Gastroesophageal sphincter (tissue), 3 donors: ENCODE measurements at regions not wholly inside any gene's neighbourhood (a gene's known extent, or its start where the extent isn't known, plus 50 kb on each side); places are given as distances from the start of the nearest gene placed in this dataset.

Experiments used
- EP300 ChIP-seq: sonication (generic); formaldehyde crosslinking; IDR thresholded peaks from one replicate; pipeline ENCODE4 v1.6.1; 2017; ENCODE audit warnings: antibody characterized with exemption, mild to moderate bottlenecking
- POLR2A ChIP-seq, 2 donors: fragments of 450-650 bp; IDR thresholded peaks; one replicate each; pipeline ENCODE4 v1.6.1; 2017; ENCODE audit warnings: antibody characterized with exemption in 2 of 2, mild to moderate bottlenecking in 2 of 2, moderate library complexity in 1 of 2
- TF ChIP-seq, protein P1 (sequence below), 4 experiments: fragments of 200-600 bp in 2 of 4; fragments of 450-650 bp in 2 of 4; sonication (generic) in 1 of 4; IDR thresholded peaks; one replicate each; pipeline ENCODE4 v1.5.1; 2017 to 2019; ENCODE audit warnings: antibody characterized with exemption in 4 of 4, mild to moderate bottlenecking in 2 of 4, moderate library complexity in 2 of 4

DNA sequence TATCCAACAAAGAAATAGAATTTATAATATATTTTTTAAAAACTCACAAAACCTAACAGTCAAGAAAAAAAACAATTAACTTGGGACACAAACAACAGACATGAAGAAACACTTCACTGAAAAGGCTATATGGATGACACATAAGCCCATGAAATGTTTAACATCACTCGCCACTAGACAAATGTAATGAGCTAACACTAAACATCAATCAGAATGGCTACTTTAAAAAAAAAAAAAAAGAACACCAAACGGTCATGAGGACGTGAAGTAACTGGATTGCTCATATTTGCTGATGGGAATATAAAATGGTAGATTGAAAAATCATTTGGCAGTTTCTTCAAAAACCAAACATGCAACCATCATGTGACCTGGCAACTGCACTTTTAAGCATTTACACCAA, 97.3 kb upstream of the RGPD4 start:
- TF ChIP-seq EP300 (no peak), POLR2A (IDR thresholded peaks at IDR 0.05) (no peak)
- TF ChIP-seq, protein P1, sequence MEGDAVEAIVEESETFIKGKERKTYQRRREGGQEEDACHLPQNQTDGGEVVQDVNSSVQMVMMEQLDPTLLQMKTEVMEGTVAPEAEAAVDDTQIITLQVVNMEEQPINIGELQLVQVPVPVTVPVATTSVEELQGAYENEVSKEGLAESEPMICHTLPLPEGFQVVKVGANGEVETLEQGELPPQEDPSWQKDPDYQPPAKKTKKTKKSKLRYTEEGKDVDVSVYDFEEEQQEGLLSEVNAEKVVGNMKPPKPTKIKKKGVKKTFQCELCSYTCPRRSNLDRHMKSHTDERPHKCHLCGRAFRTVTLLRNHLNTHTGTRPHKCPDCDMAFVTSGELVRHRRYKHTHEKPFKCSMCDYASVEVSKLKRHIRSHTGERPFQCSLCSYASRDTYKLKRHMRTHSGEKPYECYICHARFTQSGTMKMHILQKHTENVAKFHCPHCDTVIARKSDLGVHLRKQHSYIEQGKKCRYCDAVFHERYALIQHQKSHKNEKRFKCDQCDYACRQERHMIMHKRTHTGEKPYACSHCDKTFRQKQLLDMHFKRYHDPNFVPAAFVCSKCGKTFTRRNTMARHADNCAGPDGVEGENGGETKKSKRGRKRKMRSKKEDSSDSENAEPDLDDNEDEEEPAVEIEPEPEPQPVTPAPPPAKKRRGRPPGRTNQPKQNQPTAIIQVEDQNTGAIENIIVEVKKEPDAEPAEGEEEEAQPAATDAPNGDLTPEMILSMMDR (IDR thresholded peaks at IDR 0.05): no peak
